H1 (cell line): ENCODE measurements at regions not wholly inside any gene's neighbourhood (a gene's known extent, or its start where the extent isn't known, plus 50 kb on each side); places are given as distances from the start of the nearest gene placed in this dataset.

Experiments
- CTCF ChIA-PET: fragments of 300-600 bp; sonication (Branson Sonifier 250); formaldehyde crosslinking; loops from one replicate; lab custom pipeline; 2021; ENCODE audit not compliant: partially characterized antibody; lab: Charles Lee
- POLR2A ChIA-PET: fragments of 300-600 bp; sonication (Branson Sonifier 250); formaldehyde crosslinking; loops from one replicate; lab custom pipeline; 2021; ENCODE audit warnings: inconsistent platforms; ENCODE audit not compliant: partially characterized antibody; lab: Charles Lee
- DNase-seq, 2 experiments: peaks; one replicate each; pipeline versions ENCODE4 v3.0.0 to v3.0.0-alpha.2; 2010 to 2022; ENCODE audit warnings: low spot score in 2 of 2, low read depth in 1 of 2, mixed read lengths in 1 of 2
- FAIRE-seq: peaks from 2 replicates; lab custom pipeline; 2011; peaks lifted over from hg19 to GRCh38; lab: Jason Lieb, UNC
- H2AFZ ChIP-seq: 2 replicates; pipeline ENCODE4 v1.8.1; 2012; ENCODE audit warnings: low read length, inconsistent platforms
- H2AK5ac ChIP-seq: 2 replicates; pipeline ENCODE4 v1.6.1; 2013; ENCODE audit warnings: low read depth, low read length
- H2BK120ac ChIP-seq: replicated peaks from 2 replicates; pipeline ENCODE3; 2013; ENCODE audit warnings: low read depth, low read length, inconsistent platforms
- H2BK12ac ChIP-seq: 2 replicates; pipeline ENCODE4 v1.6.1; 2013; ENCODE audit warnings: low read depth, low read length
- H2BK15ac ChIP-seq: 2 replicates; pipeline ENCODE4 v1.6.1; 2013; ENCODE audit warnings: low read length
- H2BK20ac ChIP-seq: 2 replicates; pipeline ENCODE4 v1.6.1; 2013; ENCODE audit warnings: low read length
- H2BK5ac ChIP-seq: 2 replicates; pipeline ENCODE4 v1.6.1; 2013; ENCODE audit warnings: low read depth, low read length
- H3K14ac ChIP-seq: 2 replicates; pipeline ENCODE4 v1.6.1; 2013; ENCODE audit warnings: inconsistent platforms; ENCODE audit not compliant: insufficient read length
- H3K18ac ChIP-seq: 2 replicates; pipeline ENCODE4 v1.6.1; 2013; ENCODE audit warnings: low read length; ENCODE audit errors: extremely low read depth
- H3K23ac ChIP-seq: 2 replicates; pipeline ENCODE4 v1.6.1; 2013; ENCODE audit warnings: inconsistent platforms; ENCODE audit not compliant: insufficient read length
- H3K23me2 ChIP-seq: 2 replicates; pipeline ENCODE4 v1.6.1; 2013; ENCODE audit warnings: low read depth, low read length
- H3K27ac ChIP-seq: 2 replicates; pipeline ENCODE4 v1.6.1; 2011; ENCODE audit warnings: low read depth, low read length, inconsistent platforms
- H3K27me3 ChIP-seq, 4 experiments: replicated peaks in 1 of 4; 1 replicate in 1 of 4; 2 replicates in 3 of 4; pipeline versions ENCODE4 v1.6.1 to v1.8.1; 2011 to 2013; ENCODE audit warnings: low read length in 3 of 4, mild to moderate bottlenecking in 3 of 4, inconsistent platforms in 2 of 4, mixed read lengths in 2 of 4, moderate library complexity in 1 of 4; ENCODE audit not compliant: control insufficient read depth in 3 of 4, insufficient read depth in 3 of 4; ENCODE audit errors: extremely low read depth in 1 of 4
- H3K36me3 ChIP-seq, 4 experiments: 2 replicates each; pipeline versions ENCODE4 v1.6.1 to v1.8.1; 2011 to 2013; ENCODE audit warnings: mild to moderate bottlenecking in 4 of 4, low read length in 3 of 4, moderate library complexity in 2 of 4, control low read depth in 1 of 4, inconsistent platforms in 1 of 4; ENCODE audit not compliant: insufficient read depth in 4 of 4, control insufficient read depth in 2 of 4
- H3K4ac ChIP-seq: replicated peaks from 2 replicates; pipeline ENCODE3; 2013; ENCODE audit warnings: low read length, low read depth, mixed read lengths, inconsistent platforms; ENCODE audit not compliant: insufficient read length
- H3K4me1 ChIP-seq, 4 experiments: replicated peaks in 1 of 4; 1 replicate in 1 of 4; 2 replicates in 3 of 4; pipeline versions ENCODE4 v1.6.1 to v1.8.1; 2011 to 2013; ENCODE audit warnings: low read length in 3 of 4, inconsistent platforms in 2 of 4, mixed read lengths in 1 of 4; ENCODE audit not compliant: insufficient read depth in 4 of 4, control insufficient read depth in 3 of 4
- H3K4me2 ChIP-seq, 2 experiments: 2 replicates each; pipeline versions ENCODE4 v1.6.1 to v1.8.1; 2011 to 2013; ENCODE audit warnings: low read depth in 2 of 2, low read length in 2 of 2, control low read depth in 1 of 2, inconsistent platforms in 1 of 2, mild to moderate bottlenecking in 1 of 2; ENCODE audit not compliant: insufficient read depth in 1 of 2
- H3K4me3 ChIP-seq, 4 experiments: fragments of 200-600, 300-600 bp in 1 of 4; sonication (generic), shearing (Covaris generic), sonication (Bioruptor Twin) in 1 of 4; 2 replicates each; pipeline versions ENCODE4 v1.5.1 to v1.8.1; 2011 to 2016; ENCODE audit warnings: low read length in 4 of 4, low read depth in 3 of 4, control low read depth in 2 of 4, inconsistent platforms in 2 of 4, mild to moderate bottlenecking in 2 of 4, mixed read lengths in 1 of 4, moderate library complexity in 1 of 4; ENCODE audit not compliant: insufficient read depth in 2 of 4; ENCODE audit errors: extremely low read depth in 1 of 4
- H3K56ac ChIP-seq: replicated peaks from 2 replicates; pipeline ENCODE3; 2013; ENCODE audit warnings: low read depth, mild to moderate bottlenecking, mixed read lengths, low read length, inconsistent platforms; ENCODE audit not compliant: insufficient read length
- H3K79me1 ChIP-seq: 2 replicates; pipeline ENCODE4 v1.6.1; 2013; ENCODE audit warnings: low read depth, low read length, control low read depth
- H3K79me2 ChIP-seq, 2 experiments: 2 replicates each; pipeline versions ENCODE4 v1.6.1 to v1.8.1; 2012 to 2013; ENCODE audit warnings: low read length in 2 of 2, mild to moderate bottlenecking in 2 of 2, inconsistent platforms in 1 of 2; ENCODE audit not compliant: insufficient read depth in 2 of 2, control insufficient read depth in 1 of 2
- H3K9ac ChIP-seq, 4 experiments: replicated peaks in 1 of 4; 1 replicate in 1 of 4; 2 replicates in 3 of 4; pipeline versions ENCODE4 v1.6.1 to v1.8.1; 2011 to 2013; ENCODE audit warnings: low read depth in 3 of 4, low read length in 3 of 4, control low read depth in 2 of 4, mild to moderate bottlenecking in 2 of 4, moderate library complexity in 2 of 4, inconsistent platforms in 1 of 4; ENCODE audit errors: extremely low read depth in 1 of 4
- H3K9me3 ChIP-seq, 2 experiments: 2 replicates each; pipeline versions ENCODE4 v1.6.1 to v1.8.1; 2012 to 2013; ENCODE audit warnings: mild to moderate bottlenecking in 2 of 2, moderate library complexity in 2 of 2, control low read depth in 1 of 2, inconsistent platforms in 1 of 2, low read depth in 1 of 2, low read length in 1 of 2, mixed read lengths in 1 of 2; ENCODE audit not compliant: insufficient read depth in 2 of 2
- H4K20me1 ChIP-seq, 2 experiments: replicated peaks in 1 of 2; 2 replicates each; pipeline versions ENCODE3 to v1.8.1; 2011 to 2013; ENCODE audit warnings: inconsistent platforms in 2 of 2, low read length in 2 of 2, mild to moderate bottlenecking in 1 of 2; ENCODE audit not compliant: insufficient read depth in 2 of 2, control insufficient read depth in 1 of 2
- H4K5ac ChIP-seq: 2 replicates; pipeline ENCODE4 v1.6.1; 2013; ENCODE audit warnings: low read length, low read depth, mixed read lengths, inconsistent platforms; ENCODE audit not compliant: insufficient read length
- H4K8ac ChIP-seq: 2 replicates; pipeline ENCODE4 v1.8.0; 2013; ENCODE audit warnings: mild to moderate bottlenecking, moderate library complexity, low read length, inconsistent platforms; ENCODE audit not compliant: insufficient read depth; ENCODE audit errors: extremely low read depth
- H4K91ac ChIP-seq: replicated peaks from 2 replicates; pipeline ENCODE3; 2013; ENCODE audit warnings: low read length, mixed read lengths, inconsistent platforms; ENCODE audit not compliant: insufficient read length
- CTCF ChIP-seq, 3 experiments: IDR thresholded peaks; 1 replicate in 2 of 3; 2 replicates in 1 of 3; pipeline versions ENCODE4 v1.5.1 to v1.6.1; 2011; ENCODE audit warnings: low read length in 3 of 3, mild to moderate bottlenecking in 3 of 3, inconsistent platforms in 2 of 3, low read depth in 1 of 3, moderate library complexity in 1 of 3; ENCODE audit not compliant: insufficient read depth in 1 of 3; ENCODE audit errors: control extremely low read depth in 1 of 3
- EGR1 ChIP-seq: IDR thresholded peaks from 2 replicates; pipeline ENCODE4 v1.6.1; 2011; ENCODE audit warnings: low read depth, low read length, borderline replicate concordance
- EZH2 ChIP-seq: fragments of 200-600 bp; sonication (generic); IDR thresholded peaks from 2 replicates; pipeline ENCODE4 v1.7.1; 2012; ENCODE audit warnings: low read depth, mild to moderate bottlenecking, moderate library complexity, low read length, inconsistent platforms; ENCODE audit not compliant: severe bottlenecking
- KDM1A ChIP-seq: fragments of 200-600, 300-600 bp; sonication (generic); IDR thresholded peaks from 2 replicates; pipeline ENCODE4 v1.7.1; 2016; ENCODE audit warnings: mild to moderate bottlenecking, low read length, borderline replicate concordance
- MAFK ChIP-seq: IDR thresholded peaks from 2 replicates; pipeline ENCODE4 v1.6.1; 2012; ENCODE audit warnings: low read depth, mild to moderate bottlenecking, improper control_type of control experiment, low read length
- RFX5 ChIP-seq: IDR thresholded peaks from 2 replicates; pipeline ENCODE4 v1.6.1; 2011; ENCODE audit warnings: low read depth, low read length, improper control_type of control experiment, borderline replicate concordance
- SUZ12 ChIP-seq: fragments of 200-600 bp; sonication (generic); IDR thresholded peaks from 2 replicates; pipeline ENCODE4 v1.6.1; 2012; ENCODE audit warnings: mild to moderate bottlenecking, inconsistent platforms, low read length, moderate library complexity, mixed read lengths
- ZNF274 ChIP-seq: IDR thresholded peaks from 2 replicates; pipeline ENCODE4 v1.7.0; 2012; ENCODE audit warnings: low read length, borderline replicate concordance; ENCODE audit errors: extremely low read depth
- WGBS, 2 experiments: shearing (Covaris generic) in 1 of 2; methylation state at CpG; one replicate each; pipeline versions ENCODE4 v1.1.6 to v1.1.7; 2013 to 2015; ENCODE audit warnings: low lambda C conversion rate in 2 of 2, mixed read lengths in 2 of 2, inconsistent platforms in 1 of 2, low coverage in 1 of 2, missing lambda C conversion rate in 1 of 2; ENCODE audit not compliant: insufficient replicate concordance in 2 of 2, insufficient coverage in 1 of 2, insufficient read length in 1 of 2; ENCODE audit errors: extremely low coverage in 1 of 2, missing lambda C conversion rate in 1 of 2; 5-methylcytosine and 5-hydroxymethylcytosine counted together
- TF ChIP-seq, protein P1 (sequence below): IDR thresholded peaks from 2 replicates; pipeline ENCODE4 v1.6.1; 2011; ENCODE audit warnings: low read depth, mild to moderate bottlenecking, low read length; ENCODE audit not compliant: insufficient read depth
- TF ChIP-seq, protein P2 (sequence below): IDR thresholded peaks from 2 replicates; pipeline ENCODE4 v1.6.1; 2012; ENCODE audit warnings: inconsistent platforms

DNA sequence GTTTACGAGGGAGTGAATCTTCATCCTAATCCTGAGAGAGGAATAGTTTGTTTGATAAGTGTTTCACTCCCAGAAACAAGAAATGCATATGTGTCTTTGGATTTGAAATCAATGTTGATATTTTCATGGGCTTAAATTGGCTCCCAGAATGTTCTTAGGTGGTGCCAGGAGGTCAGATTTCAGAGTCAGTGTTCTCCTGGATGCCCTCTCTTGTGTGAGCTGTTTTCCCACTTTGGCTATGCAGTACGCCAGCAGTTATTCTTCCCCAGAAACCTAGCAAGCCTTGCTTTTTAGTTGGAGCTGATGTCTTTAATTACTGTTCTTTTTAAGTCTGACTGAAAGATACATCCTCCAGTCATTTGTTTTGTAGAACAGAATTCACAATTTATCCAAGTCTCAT is 291.4 kb downstream of the DNAJB9 start:
- CTCF ChIA-PET: no interaction called here
- no peak for FAIRE-seq

More for the DNA sequence above, 291.4 kb downstream of the DNAJB9 start:
- Histone ChIP-seq H3K27me3 (no peaks in the 10 kb centered on the region; a peak in 1 of 7 replicates), H3K4ac (no peak overlapping the region), H4K8ac (no peak overlapping the region), H4K5ac (no peak overlapping the region), H4K20me1 (no peaks in the 10 kb centered on the region), H3K79me2 (no peaks in the 10 kb centered on the region), H3K9ac (no peak overlapping the region), H2BK120ac (no peak overlapping the region), H3K4me1 (peaks cover 0 to 5% (median 0%) of the 10 kb centered on the region in 4 experiments; a peak in 1 of 7 replicates), H4K91ac (no peak overlapping the region), H2AK5ac (no peak overlapping the region), H2AFZ (no peak overlapping the region), H3K79me1 (no peaks in the 10 kb centered on the region), H3K4me2 (no peak overlapping the region), H3K18ac (no peak overlapping the region), H3K14ac (no peak overlapping the region), H2BK5ac (no peak overlapping the region), H2BK20ac (no peak overlapping the region), H3K9me3 (no peaks in the 10 kb centered on the region), H3K56ac (no peak overlapping the region), H2BK12ac (no peak overlapping the region), H3K4me3 (no peak overlapping the region), H3K23ac (no peak overlapping the region), H3K27ac (no peak overlapping the region), H3K36me3 (no peaks in the 10 kb centered on the region), H2BK15ac (no peak overlapping the region), H3K23me2 (no peaks in the 10 kb centered on the region)
- no peak for DNase-seq
- WGBS, 2 experiments: 94% methylated on average over 1 of the region's 2 CpGs; no CpG with 5 or more reads in 1 of the 2 experiments
- POLR2A ChIA-PET: no interaction called here
- TF ChIP-seq, protein P1, sequence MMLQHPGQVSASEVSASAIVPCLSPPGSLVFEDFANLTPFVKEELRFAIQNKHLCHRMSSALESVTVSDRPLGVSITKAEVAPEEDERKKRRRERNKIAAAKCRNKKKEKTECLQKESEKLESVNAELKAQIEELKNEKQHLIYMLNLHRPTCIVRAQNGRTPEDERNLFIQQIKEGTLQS: no peak
- TF ChIP-seq EGR1: no peak
- TF ChIP-seq EZH2: no peak
- TF ChIP-seq ZNF274: no peak
- TF ChIP-seq KDM1A: no peak
- no peak for TF ChIP-seq CTCF (IDR thresholded peaks at IDR 0.05; ENCODE audit: control extremely low read depth in 1 of 3, insufficient read depth in 1 of 3, low read depth in 1 of 3, low read length in 3 of 3)
- no peak for TF ChIP-seq SUZ12
- TF ChIP-seq MAFK: no peak
- TF ChIP-seq, protein P2, sequence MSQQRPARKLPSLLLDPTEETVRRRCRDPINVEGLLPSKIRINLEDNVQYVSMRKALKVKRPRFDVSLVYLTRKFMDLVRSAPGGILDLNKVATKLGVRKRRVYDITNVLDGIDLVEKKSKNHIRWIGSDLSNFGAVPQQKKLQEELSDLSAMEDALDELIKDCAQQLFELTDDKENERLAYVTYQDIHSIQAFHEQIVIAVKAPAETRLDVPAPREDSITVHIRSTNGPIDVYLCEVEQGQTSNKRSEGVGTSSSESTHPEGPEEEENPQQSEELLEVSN: no peak
- no peak for TF ChIP-seq RFX5
